GM12872 (cell line): ENCODE measurements at regions not wholly inside any gene's neighbourhood (a gene's known extent, or its start where the extent isn't known, plus 50 kb on each side); places are given as distances from the start of the nearest gene placed in this dataset.

Experiments used
- TF ChIP-seq, protein P1 (sequence below): IDR thresholded peaks from 3 replicates; pipeline ENCODE4 v1.5.1; 2011; ENCODE audit warnings: low read depth, mild to moderate bottlenecking, low read length, moderate library complexity; ENCODE audit not compliant: insufficient read depth

DNA sequence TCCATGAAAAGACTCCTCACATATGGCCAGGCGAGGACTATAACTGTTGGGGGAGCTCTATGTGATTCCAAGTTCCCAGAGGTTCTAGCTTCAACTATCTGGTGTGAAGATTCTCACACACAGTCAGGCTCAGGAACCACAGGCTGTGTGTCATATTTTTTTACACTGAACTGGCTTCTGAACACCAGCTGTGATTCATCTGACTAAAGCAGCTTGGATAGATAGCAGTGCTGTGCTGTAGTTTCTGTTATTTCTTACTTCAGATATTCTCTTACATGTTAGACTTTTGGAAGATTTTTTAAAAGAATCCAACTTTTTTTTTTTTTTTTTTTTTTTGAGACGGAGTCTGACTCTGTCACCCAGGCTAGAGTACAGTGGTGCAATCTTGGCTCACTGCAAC is 140.7 kb upstream of the MCHR2 start:
- TF ChIP-seq, protein P1, sequence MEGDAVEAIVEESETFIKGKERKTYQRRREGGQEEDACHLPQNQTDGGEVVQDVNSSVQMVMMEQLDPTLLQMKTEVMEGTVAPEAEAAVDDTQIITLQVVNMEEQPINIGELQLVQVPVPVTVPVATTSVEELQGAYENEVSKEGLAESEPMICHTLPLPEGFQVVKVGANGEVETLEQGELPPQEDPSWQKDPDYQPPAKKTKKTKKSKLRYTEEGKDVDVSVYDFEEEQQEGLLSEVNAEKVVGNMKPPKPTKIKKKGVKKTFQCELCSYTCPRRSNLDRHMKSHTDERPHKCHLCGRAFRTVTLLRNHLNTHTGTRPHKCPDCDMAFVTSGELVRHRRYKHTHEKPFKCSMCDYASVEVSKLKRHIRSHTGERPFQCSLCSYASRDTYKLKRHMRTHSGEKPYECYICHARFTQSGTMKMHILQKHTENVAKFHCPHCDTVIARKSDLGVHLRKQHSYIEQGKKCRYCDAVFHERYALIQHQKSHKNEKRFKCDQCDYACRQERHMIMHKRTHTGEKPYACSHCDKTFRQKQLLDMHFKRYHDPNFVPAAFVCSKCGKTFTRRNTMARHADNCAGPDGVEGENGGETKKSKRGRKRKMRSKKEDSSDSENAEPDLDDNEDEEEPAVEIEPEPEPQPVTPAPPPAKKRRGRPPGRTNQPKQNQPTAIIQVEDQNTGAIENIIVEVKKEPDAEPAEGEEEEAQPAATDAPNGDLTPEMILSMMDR: no peak

DNA sequence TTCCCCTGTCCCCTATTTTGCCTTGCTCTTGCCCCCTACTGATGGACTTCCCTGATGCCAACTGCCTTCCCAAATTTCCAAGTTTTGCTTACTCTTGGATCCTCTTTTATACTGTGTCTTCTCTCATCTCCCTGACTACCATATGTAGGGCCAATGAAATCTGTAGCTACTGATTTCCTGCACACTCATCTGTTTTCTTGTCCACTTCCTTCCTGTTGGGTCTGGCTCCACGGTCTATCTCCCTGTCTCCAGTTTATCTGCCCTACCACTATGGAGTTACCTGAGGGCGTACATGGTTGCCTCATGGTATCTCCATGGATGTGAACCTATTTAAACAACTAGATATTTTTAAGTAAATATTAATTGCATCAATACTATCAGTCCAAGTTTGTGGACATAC is 140.3 kb upstream of the MCHR2 start:
- TF ChIP-seq, protein P1: no peak

DNA sequence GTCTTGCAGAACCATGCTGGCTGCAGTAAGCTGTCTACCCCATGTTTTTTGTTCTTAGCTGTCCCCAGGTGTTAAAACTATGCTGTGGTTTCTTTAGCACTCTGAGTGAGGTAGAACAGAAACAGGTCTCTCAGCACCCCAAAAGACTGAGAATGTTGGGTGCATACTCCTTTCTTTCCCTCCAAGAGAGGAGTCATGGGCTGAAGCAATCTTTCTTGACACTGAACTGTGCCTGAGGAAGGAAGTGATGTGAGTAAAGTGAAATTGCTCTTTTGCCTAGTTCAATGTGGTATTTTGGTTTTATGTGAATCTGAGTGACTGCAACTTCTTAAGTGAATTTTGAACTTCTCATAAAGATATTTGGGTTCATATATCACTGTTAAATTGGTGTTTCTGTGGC is 138.0 kb upstream of the MCHR2 start:
- TF ChIP-seq, protein P1: no peak

DNA sequence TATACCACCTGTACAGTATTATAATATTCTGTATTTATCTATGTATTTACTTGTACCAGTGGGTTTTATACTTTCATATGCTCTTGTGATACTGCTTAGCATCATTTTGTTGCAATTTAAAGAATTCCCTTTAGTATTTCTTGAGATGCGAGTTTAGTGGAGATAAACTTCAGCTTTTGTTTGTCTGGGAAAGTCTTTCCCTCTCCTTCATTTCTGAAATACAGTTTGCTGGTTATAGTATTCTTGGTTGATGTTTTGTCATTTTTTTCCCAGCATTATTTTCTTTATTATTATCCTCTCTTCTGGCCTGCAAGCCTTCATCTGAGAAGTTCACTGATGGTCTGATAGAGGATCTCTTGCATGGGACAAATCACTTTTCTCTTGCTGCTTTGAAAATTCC is 136.6 kb upstream of the MCHR2 start:
- TF ChIP-seq, protein P1: no peak

DNA sequence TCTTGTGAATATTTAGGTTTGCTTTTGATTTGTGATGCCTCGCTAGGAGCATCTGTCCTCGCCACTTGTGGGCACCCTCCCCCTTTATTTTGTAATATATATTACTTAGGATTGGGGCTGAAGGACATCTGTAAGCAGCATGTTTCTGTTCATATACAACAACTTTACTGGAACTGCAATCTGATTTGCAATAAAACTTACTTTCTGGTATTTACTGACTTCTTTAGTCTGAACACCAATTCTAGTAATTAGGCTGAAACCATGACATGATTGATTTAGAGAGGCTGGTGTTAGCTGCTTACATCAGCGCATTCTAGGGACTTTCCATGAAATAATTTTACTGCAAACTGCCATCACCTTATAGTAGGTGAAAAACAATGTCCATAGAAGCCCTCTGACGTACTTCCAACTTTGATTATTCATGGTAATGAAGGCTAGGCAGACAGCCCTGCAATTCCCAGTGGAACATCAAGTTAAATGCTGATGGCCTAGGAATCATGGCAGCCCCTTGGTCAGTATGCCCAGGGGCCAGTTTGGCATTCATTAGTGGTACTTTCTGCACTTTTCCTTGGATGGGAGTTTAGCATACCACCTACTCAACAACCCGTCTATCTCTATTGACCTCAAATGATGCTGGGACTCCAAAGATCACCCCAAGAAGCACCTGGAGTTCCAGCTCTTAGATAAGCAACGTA is 132.9 kb upstream of the MCHR2 start:
- TF ChIP-seq, protein P1: no peak

DNA sequence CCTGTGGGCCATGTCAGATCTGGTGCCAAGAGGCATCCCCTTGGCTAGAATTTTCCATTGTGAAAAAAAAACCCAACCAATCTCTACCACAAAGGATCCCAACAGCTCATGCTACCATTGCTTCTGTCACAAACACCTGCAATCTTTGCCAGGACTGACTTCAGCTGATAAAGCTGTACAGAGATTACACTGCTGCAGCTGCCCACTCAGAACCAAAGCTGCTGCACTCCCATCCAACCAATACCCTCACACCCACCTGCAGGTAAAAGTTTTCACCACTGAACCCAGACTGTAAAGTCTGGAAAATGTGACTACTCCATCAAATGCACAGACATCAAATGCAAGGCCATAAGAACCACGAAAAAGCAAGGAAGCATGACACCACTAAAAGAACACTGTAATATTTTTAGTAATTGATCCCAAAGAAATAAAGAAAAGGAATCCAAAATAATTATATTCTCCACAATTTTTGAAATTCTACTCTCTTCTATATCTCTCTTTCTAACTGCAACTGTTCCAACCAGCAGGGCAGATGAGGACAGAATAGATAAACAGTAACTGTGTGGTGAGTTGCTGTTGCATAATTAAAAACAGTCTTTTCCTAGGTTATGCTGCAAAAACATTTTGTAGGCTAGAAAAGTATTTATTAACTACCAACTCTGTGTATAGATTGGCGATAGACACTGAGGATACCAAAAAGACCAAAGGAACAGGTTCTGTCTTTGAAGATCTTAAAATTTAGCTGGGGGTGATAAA is 128.0 kb upstream of the MCHR2 start:
- TF ChIP-seq, protein P1: no peak

DNA sequence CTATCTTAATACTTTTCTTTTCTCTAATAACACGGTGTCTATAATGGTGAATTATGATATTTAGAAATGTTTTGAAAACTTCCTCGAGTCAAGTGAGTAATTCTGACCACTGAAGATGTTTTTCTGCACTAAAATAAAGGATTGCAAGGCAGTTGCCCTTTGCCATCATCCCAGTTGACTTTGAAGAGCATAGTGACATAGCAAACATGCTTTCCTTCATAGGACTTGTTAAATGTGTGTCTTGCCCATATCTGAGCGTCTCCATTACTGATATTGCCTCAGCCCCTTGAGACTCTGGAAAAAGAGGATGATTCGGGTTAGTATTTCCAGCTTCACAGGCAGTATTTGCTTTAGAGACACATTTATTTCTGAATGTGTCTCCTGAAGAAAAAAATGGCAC is 125.2 kb upstream of the MCHR2 start:
- TF ChIP-seq, protein P1: no peak
